HepG2 (cell line): ENCODE measurements at regions not wholly inside any gene's neighbourhood (a gene's known extent, or its start where the extent isn't known, plus 50 kb on each side); places are given as distances from the start of the nearest gene placed in this dataset.

Experiments
- ATM ChIP-seq: fragments of 450-650 bp; IDR thresholded peaks from 2 replicates; pipeline ENCODE4 v1.7.1; 2017; ENCODE audit warnings: mild to moderate bottlenecking, borderline replicate concordance
- BCLAF1 ChIP-seq: fragments of 450-650 bp; IDR thresholded peaks from 2 replicates; pipeline ENCODE4 v1.6.1; 2017; ENCODE audit warnings: mild to moderate bottlenecking
- DMTF1 ChIP-seq: sonication (generic); formaldehyde crosslinking; IDR thresholded peaks from 2 replicates; pipeline ENCODE4 v1.4.0; 2020; ENCODE audit warnings: mild to moderate bottlenecking, missing genetic modification reagents
- ELF3 ChIP-seq: IDR thresholded peaks from 2 replicates; pipeline ENCODE4 v1.6.1; 2016; ENCODE audit warnings: missing genetic modification reagents, missing compliant biosample characterization
- FOXK1 ChIP-seq: sonication (generic); formaldehyde crosslinking; IDR thresholded peaks from 2 replicates; pipeline ENCODE4 v1.4.0; 2020; ENCODE audit warnings: low read depth, missing genetic modification reagents, borderline replicate concordance
- GMEB2 ChIP-seq: IDR thresholded peaks from 2 replicates; pipeline ENCODE4 v1.6.1; 2016; ENCODE audit warnings: missing biosample characterization, missing genetic modification reagents, low read depth
- HIC2 ChIP-seq: sonication (generic); formaldehyde crosslinking; IDR thresholded peaks from 2 replicates; pipeline ENCODE4 v1.9.0; 2022; ENCODE audit warnings: low read depth, missing genetic modification reagents
- KLF6 ChIP-seq: IDR thresholded peaks from 2 replicates; pipeline ENCODE4 v1.8.0; 2016; ENCODE audit warnings: missing biosample characterization, missing genetic modification reagents
- MXI1 ChIP-seq: IDR thresholded peaks from 3 replicates; pipeline ENCODE4 v1.6.1; 2012; ENCODE audit warnings: low read depth, low read length, inconsistent platforms, borderline replicate concordance
- NCOR1 ChIP-seq: fragments of 200-600 bp; sonication (generic); IDR thresholded peaks from 2 replicates; pipeline ENCODE4 v1.7.0; 2017; ENCODE audit warnings: antibody characterized with exemption, low read length, borderline replicate concordance
- NFYC ChIP-seq: IDR thresholded peaks from 2 replicates; pipeline ENCODE4 v1.6.1; 2016; ENCODE audit warnings: missing genetic modification reagents, missing compliant biosample characterization
- NR2F1 ChIP-seq, 2 experiments: fragments of 450-650 bp in 1 of 2; formaldehyde crosslinking in 1 of 2; IDR thresholded peaks; 2 replicates each; pipeline versions ENCODE4 v1.5.0 to v1.6.1; 2016 to 2020; ENCODE audit warnings: mild to moderate bottlenecking in 1 of 2, missing compliant biosample characterization in 1 of 2, missing genetic modification reagents in 1 of 2, moderate library complexity in 1 of 2
- PAXIP1 ChIP-seq: sonication (generic); formaldehyde crosslinking; conservative IDR thresholded peaks from 2 replicates; pipeline ENCODE4 v1.4.0; 2020; ENCODE audit warnings: mild to moderate bottlenecking, missing genetic modification reagents, moderate library complexity
- SSRP1 ChIP-seq: IDR thresholded peaks from 2 replicates; pipeline ENCODE4 v1.6.1; 2016; ENCODE audit warnings: control low read depth
- TGIF2 ChIP-seq: IDR thresholded peaks from 2 replicates; pipeline ENCODE4 v1.6.1; 2016; ENCODE audit warnings: control low read depth, missing compliant biosample characterization
- ZFP37 ChIP-seq: sonication (generic); formaldehyde crosslinking; IDR thresholded peaks from 2 replicates; pipeline ENCODE4 v1.4.0; 2020; ENCODE audit warnings: missing genetic modification reagents, borderline replicate concordance
- ZNF17 ChIP-seq: sonication (generic); formaldehyde crosslinking; IDR thresholded peaks from 2 replicates; pipeline ENCODE4 v1.5.0; 2020; ENCODE audit warnings: mild to moderate bottlenecking, missing genetic modification reagents
- ZNF878 ChIP-seq: sonication (generic); formaldehyde crosslinking; IDR thresholded peaks from 2 replicates; pipeline ENCODE4 v1.8.1; 2023; ENCODE audit warnings: mild to moderate bottlenecking, missing genetic modification reagents, moderate library complexity
- ZSCAN9 ChIP-seq: IDR thresholded peaks from 2 replicates; pipeline ENCODE4 v1.6.1; 2016; ENCODE audit warnings: borderline replicate concordance

GRCh38 chr2:186379052-186379451 is 107.0 kb upstream of the ZC3H15 start (continued):
- no peak for TF ChIP-seq MXI1
- no peak for TF ChIP-seq HIC2 (CRISPR knock-in tag)
- TF ChIP-seq NFYC (CRISPR knock-in tag) = no peak
- 0 out of 2 replicates have a peak, but pooled peaks have one; percentile 25 for TF ChIP-seq PAXIP1 (CRISPR knock-in tag)
- TF ChIP-seq FOXK1 (CRISPR knock-in tag) = peak; percentile 34; the same call in 1 of the 2 replicates
- 0 out of 2 replicates have a peak, but pooled peaks have one; percentile 37 for TF ChIP-seq KLF6 (CRISPR knock-in tag)
- TF ChIP-seq TGIF2 (CRISPR knock-in tag) = peak; percentile 60; the same call in 1 of the 2 replicates
- TF ChIP-seq SSRP1 (CRISPR knock-in tag) = peak; percentile 33; the same call in 1 of the 2 replicates
- peak; percentile 26; the same call in 1 of the 2 replicates for TF ChIP-seq NCOR1
- no peak for TF ChIP-seq ATM
- TF ChIP-seq DMTF1 (CRISPR knock-in tag) = no peak
- TF ChIP-seq NR2F1 (CRISPR knock-in tag; IDR thresholded peaks at IDR 0.05) = no peak
- TF ChIP-seq ZFP37 = no peak
- TF ChIP-seq ELF3 (CRISPR knock-in tag) = 0 out of 2 replicates have a peak, but pooled peaks have one; percentile 17
- peak; percentile 29; the same call in 1 of the 2 replicates for TF ChIP-seq ZNF878 (CRISPR knock-in tag)
- TF ChIP-seq BCLAF1 = no peak
- no peak for TF ChIP-seq GMEB2 (CRISPR knock-in tag)
- TF ChIP-seq ZSCAN9 (CRISPR knock-in tag) = 0 out of 2 replicates have a peak, but pooled peaks have one; percentile 63
- no peak for TF ChIP-seq ZNF17 (CRISPR knock-in tag)
